HL-60 (cell line): ENCODE measurements at regions not wholly inside any gene's neighbourhood (a gene's known extent, or its start where the extent isn't known, plus 50 kb on each side); places are given as distances from the start of the nearest gene placed in this dataset.

Source experiments
- DNase-seq, 2 experiments: peaks; one replicate each; pipeline ENCODE4 v3.0.0-alpha.2; 2010 to 2020; ENCODE audit warnings: low read depth in 1 of 2, low spot score in 1 of 2
- H3K27ac ChIP-seq: fragments of 250-450 bp; sonication (Bioruptor Pico); replicated peaks from 2 replicates; pipeline ENCODE4 v1.5.1; 2020; ENCODE audit warnings: mild to moderate bottlenecking, moderate library complexity
- H3K27me3 ChIP-seq: fragments of 250-450 bp; sonication (Bioruptor Pico); 2 replicates; pipeline ENCODE4 v1.5.1; 2021; ENCODE audit warnings: mild to moderate bottlenecking, moderate library complexity; ENCODE audit not compliant: insufficient read depth, poor library complexity, severe bottlenecking
- H3K4me3 ChIP-seq: replicated peaks from 2 replicates; pipeline ENCODE4 v1.5.1; 2011; ENCODE audit warnings: mild to moderate bottlenecking, control low read depth, low read length; ENCODE audit not compliant: insufficient read depth
- CTCF ChIP-seq: IDR thresholded peaks from one replicate; pipeline ENCODE4 v1.5.1; 2011; ENCODE audit warnings: low read length, control low read depth, inconsistent platforms; ENCODE audit not compliant: insufficient read depth
- GABPA ChIP-seq: IDR thresholded peaks from 2 replicates; pipeline ENCODE4 v1.6.1; 2012; ENCODE audit warnings: low read depth
- POLR2AphosphoS5 ChIP-seq: IDR thresholded peaks from 2 replicates; pipeline ENCODE4 v1.6.1; 2012; ENCODE audit warnings: low read depth
- REST ChIP-seq: IDR thresholded peaks from 2 replicates; pipeline ENCODE4 v1.6.1; 2012; ENCODE audit warnings: low read depth; ENCODE audit not compliant: insufficient replicate concordance
- SPI1 ChIP-seq: IDR thresholded peaks from 2 replicates; pipeline ENCODE4 v1.6.1; 2012; ENCODE audit warnings: low read depth, mild to moderate bottlenecking, borderline replicate concordance

- Histone ChIP-seq H3K27ac (no peak overlapping the region), H3K4me3 (no peak overlapping the region), H3K27me3 (no peaks in the 10 kb centered on the region)
- TF ChIP-seq REST = no peak
- no peak for TF ChIP-seq POLR2AphosphoS5
- no peak for TF ChIP-seq CTCF
- no peak for TF ChIP-seq GABPA
- no peak for TF ChIP-seq SPI1
- DNase-seq = no peak
These were observed 73.2 kb upstream of the TRABD2B start for GRCh38 chr1:48070396-48070750.

- no peak for TF ChIP-seq POLR2AphosphoS5
- no peak for TF ChIP-seq CTCF
- TF ChIP-seq REST = no peak
- no peak for TF ChIP-seq GABPA
- TF ChIP-seq SPI1 = no peak
- DNase-seq = no peak
- no peaks in the 10 kb centered on the region for H3K27me3 ChIP-seq
- no peak overlapping the region for H3K27ac ChIP-seq
- no peak overlapping the region for H3K4me3 ChIP-seq
These were observed 72.6 kb upstream of the TRABD2B start for GRCh38 chr1:48069662-48070395.

- no peak overlapping the region for H3K4me3 ChIP-seq
- no peak for DNase-seq
- H3K27me3 ChIP-seq = no peaks in the 10 kb centered on the region
- no peak overlapping the region for H3K27ac ChIP-seq
- TF ChIP-seq REST (no peak), GABPA (no peak), POLR2AphosphoS5 (no peak), SPI1 (no peak), CTCF (no peak)
These were observed 71.0 kb upstream of the TRABD2B start for GRCh38 chr1:48068206-48068605.
